ENCODE measurements at regions not wholly inside any gene's neighbourhood (a gene's known extent, or its start where the extent isn't known, plus 50 kb on each side); places are given as distances from the start of the nearest gene placed in this dataset.

GRCh38 chr3:95434491-95434890 is 1371.6 kb downstream of the NSUN3 start:
- Histone ChIP-seq H4K20me1 (ENCODE audit: low read length) (no peaks in the 10 kb centered on the region), H3K79me2 (ENCODE audit: low read length) (no peaks in the 10 kb centered on the region), H3K27me3 (ENCODE audit: low read length) (no peaks in the 10 kb centered on the region), H2AFZ (ENCODE audit: low read length) (no peak overlapping the region), H3K4me2 (ENCODE audit: low read length) (no peak overlapping the region), H3K4me1 (ENCODE audit: insufficient read depth, low read length) (no peaks in the 10 kb centered on the region), H3K36me3 (ENCODE audit: low read depth, low read length) (no peaks in the 10 kb centered on the region), H3K27ac (ENCODE audit: low read length) (no peak overlapping the region), H3K9me2 (replicated peaks; ENCODE audit: low read length) (no peaks in the 10 kb centered on the region), H3K4me3 (ENCODE audit: low read length) (no peak overlapping the region), H3K9me3 (ENCODE audit: low read length) (no peaks in the 10 kb centered on the region), H3F3A (ENCODE audit: low read length, unreplicated experiment) (no peaks in the 10 kb centered on the region), H3K9ac (ENCODE audit: low read length) (no peak overlapping the region)
- TF ChIP-seq EZH2 (IDR thresholded peaks at IDR 0.05; ENCODE audit: low read length, unreplicated experiment): no peak
- TF ChIP-seq EZH2phosphoT487 (IDR thresholded peaks at IDR 0.05; ENCODE audit: borderline replicate concordance, low read length): no peak
- TF ChIP-seq CTCF (conservative IDR thresholded peaks at IDR 0.05; ENCODE audit: low read depth, low read length): no peak
- ChIA-PET CTCF (interaction anchor here (0.5 kb wide), 1 partner anchor 676 kb away, joined by 5 read pairs; no protein-coding TSS in a partner anchor), POLR2A (ENCODE audit: unreplicated experiment) (no interaction called here)
- ATAC-seq (no peak), DNase-seq (no peak)
- no TSS peak for BruUV-seq (replicated peaks)
- intact Hi-C loops (cut with micrococcal nuclease): no loop called here

- ChIA-PET CTCF (no interaction called here), POLR2A (ENCODE audit: unreplicated experiment) (no interaction called here)
- Histone ChIP-seq H3K9me3 (ENCODE audit: low read length) (no peaks in the 10 kb centered on the region), H4K20me1 (ENCODE audit: low read length) (no peaks in the 10 kb centered on the region), H2AFZ (ENCODE audit: low read length) (no peak overlapping the region), H3F3A (ENCODE audit: low read length, unreplicated experiment) (no peaks in the 10 kb centered on the region), H3K27me3 (ENCODE audit: low read length) (no peaks in the 10 kb centered on the region), H3K27ac (ENCODE audit: low read length) (no peak overlapping the region), H3K4me1 (ENCODE audit: insufficient read depth, low read length) (no peaks in the 10 kb centered on the region), H3K9me2 (replicated peaks; ENCODE audit: low read length) (no peaks in the 10 kb centered on the region), H3K4me2 (ENCODE audit: low read length) (no peak overlapping the region), H3K4me3 (ENCODE audit: low read length) (no peak overlapping the region), H3K36me3 (ENCODE audit: low read depth, low read length) (no peaks in the 10 kb centered on the region), H3K79me2 (ENCODE audit: low read length) (no peaks in the 10 kb centered on the region), H3K9ac (ENCODE audit: low read length) (no peak overlapping the region)
- no TSS peak for BruUV-seq (replicated peaks)
- intact Hi-C loops (cut with micrococcal nuclease): no loop called here
- no peak for TF ChIP-seq CTCF (conservative IDR thresholded peaks at IDR 0.05; ENCODE audit: low read depth, low read length)
- no peak for TF ChIP-seq EZH2 (IDR thresholded peaks at IDR 0.05; ENCODE audit: low read length, unreplicated experiment)
- TF ChIP-seq EZH2phosphoT487 (IDR thresholded peaks at IDR 0.05; ENCODE audit: borderline replicate concordance, low read length): no peak
- no peak for DNase-seq
- no peak for ATAC-seq
Observed at GRCh38 chr3:95437409-95437808, 1374.5 kb downstream of the NSUN3 start.

- H3F3A ChIP-seq (ENCODE audit: low read length, unreplicated experiment): no peaks in the 10 kb centered on the region
- H4K20me1 ChIP-seq (ENCODE audit: low read length): no peaks in the 10 kb centered on the region
- H3K36me3 ChIP-seq (ENCODE audit: low read depth, low read length): no peaks in the 10 kb centered on the region
- intact Hi-C loops (cut with micrococcal nuclease): no loop called here
- H3K79me2 ChIP-seq (ENCODE audit: low read length): no peaks in the 10 kb centered on the region
- DNase-seq: no peak
- no TSS peak for BruUV-seq (replicated peaks)
- TF ChIP-seq EZH2phosphoT487 (IDR thresholded peaks at IDR 0.05; ENCODE audit: borderline replicate concordance, low read length) (no peak), EZH2 (IDR thresholded peaks at IDR 0.05; ENCODE audit: low read length, unreplicated experiment) (no peak), CTCF (conservative IDR thresholded peaks at IDR 0.05; ENCODE audit: low read depth, low read length) (no peak)
- no peak for ATAC-seq
- H3K4me3 ChIP-seq (ENCODE audit: low read length): no peak overlapping the region
- no peaks in the 10 kb centered on the region for H3K4me1 ChIP-seq (ENCODE audit: insufficient read depth, low read length)
- CTCF ChIA-PET: no interaction called here
- POLR2A ChIA-PET (ENCODE audit: unreplicated experiment): no interaction called here
- no peaks in the 10 kb centered on the region for H3K9me3 ChIP-seq (ENCODE audit: low read length)
- H3K27me3 ChIP-seq (ENCODE audit: low read length): no peaks in the 10 kb centered on the region
- no peak overlapping the region for H2AFZ ChIP-seq (ENCODE audit: low read length)
- no peak overlapping the region for H3K4me2 ChIP-seq (ENCODE audit: low read length)
- no peaks in the 10 kb centered on the region for H3K9me2 ChIP-seq (replicated peaks; ENCODE audit: low read length)
- H3K27ac ChIP-seq (ENCODE audit: low read length): no peak overlapping the region
- H3K9ac ChIP-seq (ENCODE audit: low read length): no peak overlapping the region
Observed at GRCh38 chr3:95438274-95438673, 1375.4 kb downstream of the NSUN3 start.

All from PC-3 (cell line).